GM21723 (cell line): ENCODE measurements at regions not wholly inside any gene's neighbourhood (a gene's known extent, or its start where the extent isn't known, plus 50 kb on each side); places are given as distances from the start of the nearest gene placed in this dataset.

Experiments
- ATAC-seq: cut with Tn5 transposase; IDR thresholded peaks from one replicate; pipeline ENCODE4 v1.9.1; 2021; ENCODE audit warnings: mild to moderate bottlenecking, moderate library complexity; ENCODE audit not compliant: unreplicated experiment

DNA sequence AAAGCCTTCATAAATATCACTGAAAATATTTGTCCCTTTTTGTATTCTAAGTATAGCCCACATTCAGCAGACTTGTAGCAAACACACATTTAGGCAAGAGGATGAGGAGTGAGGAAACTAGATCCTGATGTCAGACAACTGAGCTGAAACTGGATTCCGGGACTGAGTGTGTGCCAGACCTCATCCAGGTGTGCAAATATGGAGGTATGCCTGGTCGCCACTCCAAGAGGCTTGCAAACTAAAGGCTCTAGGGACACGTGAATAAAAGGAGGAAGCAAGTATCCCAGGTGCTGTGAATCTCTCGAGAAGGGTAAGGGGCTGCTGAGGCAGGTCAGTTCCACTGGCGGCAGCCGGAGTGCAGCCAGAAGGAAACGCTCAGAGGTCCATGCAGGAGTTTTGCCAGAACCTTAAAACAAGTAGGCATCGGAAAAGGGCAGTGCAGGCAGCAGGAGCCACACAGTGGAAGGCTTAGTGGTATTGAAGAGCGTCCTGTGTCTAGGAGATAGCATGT, 77.4 kb upstream of the ALDH1B1 start:
- no peak for ATAC-seq

GRCh38 chr9:38313421-38313820, 79.1 kb upstream of the ALDH1B1 start:
- ATAC-seq = no peak

GRCh38 chr9:38312406-38312805, 80.1 kb upstream of the ALDH1B1 start:
- no peak for ATAC-seq

- ATAC-seq = no peak
These were observed 80.9 kb upstream of the ALDH1B1 start for GRCh38 chr9:38311382-38312270.

- no peak for ATAC-seq
These were observed 82.9 kb upstream of the ALDH1B1 start for GRCh38 chr9:38309324-38310195.

DNA sequence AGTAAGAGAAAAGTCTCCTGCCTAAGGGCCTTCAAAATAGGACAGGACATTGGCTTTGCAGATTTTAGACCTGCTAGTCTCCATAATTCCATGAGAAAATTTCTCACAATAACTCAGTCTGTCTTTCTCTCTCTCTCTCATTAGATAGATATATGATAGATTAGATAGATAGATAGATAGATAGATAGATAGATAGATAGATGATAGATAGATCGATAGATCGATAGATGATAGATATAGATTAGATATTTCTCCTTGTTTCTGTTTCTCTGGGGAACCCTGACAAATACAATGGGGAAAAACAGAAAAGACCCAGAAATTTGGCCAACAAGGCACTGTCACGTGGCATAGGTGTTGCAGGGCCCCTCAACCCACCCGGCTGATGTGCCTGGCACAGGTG, 84.4 kb upstream of the ALDH1B1 start:
- ATAC-seq = no peak

GRCh38 chr9:38306899-38307298, 85.6 kb upstream of the ALDH1B1 start:
- ATAC-seq = no peak

DNA sequence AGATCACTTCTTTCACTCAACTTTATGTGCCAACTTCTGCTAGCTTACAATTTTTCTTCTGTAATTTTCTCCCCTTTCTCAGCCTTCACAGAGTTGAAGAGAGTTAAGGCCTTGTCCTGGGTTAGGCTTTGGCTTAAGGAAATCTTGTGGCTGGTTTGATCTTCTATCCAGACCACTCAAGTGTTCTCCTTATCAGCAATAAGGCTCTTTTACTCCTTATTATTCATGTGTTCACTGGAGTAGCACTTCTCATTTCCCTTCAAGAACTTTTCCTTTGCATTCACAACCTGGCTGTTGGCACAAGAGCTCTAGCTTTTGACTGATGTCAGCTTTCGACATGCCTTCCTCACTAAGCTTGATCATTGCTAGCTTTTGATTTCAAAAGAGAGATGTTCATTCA, 86.9 kb upstream of the ALDH1B1 start:
- no peak for ATAC-seq

DNA sequence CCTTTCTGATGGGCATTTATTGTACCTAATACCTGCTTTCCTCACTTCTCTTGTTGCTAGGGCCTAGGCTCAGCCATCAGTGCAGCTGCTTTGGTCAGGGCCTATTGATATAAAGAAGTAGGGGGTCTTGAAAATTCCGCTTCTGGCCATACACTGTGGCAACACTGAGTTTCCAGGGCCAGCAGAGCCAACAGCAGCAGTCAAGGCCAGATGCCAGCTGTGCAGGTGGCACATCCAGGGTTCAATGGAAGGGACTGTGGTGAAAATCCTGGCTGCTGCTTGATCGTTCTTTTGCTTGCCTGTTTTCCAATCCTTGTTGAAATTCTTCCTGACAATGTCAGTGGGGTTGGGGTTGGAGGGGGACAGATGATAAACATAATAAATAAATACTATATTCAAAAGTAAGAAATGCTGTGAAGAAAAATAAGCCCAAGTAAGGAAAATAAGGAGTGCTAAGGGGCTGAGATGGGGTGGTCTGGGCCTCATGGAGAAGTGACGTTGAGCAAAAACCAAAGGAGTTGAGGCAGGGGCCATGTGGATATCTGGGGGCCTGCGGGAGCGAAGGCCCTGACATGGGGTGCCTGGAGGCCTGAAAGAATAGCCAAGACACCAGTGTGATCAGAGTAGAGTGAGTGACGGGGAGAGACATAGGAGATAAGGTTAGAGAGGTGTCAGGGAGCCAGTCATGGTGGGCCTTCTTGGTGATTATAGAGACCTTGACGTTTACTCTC, 91.0 kb upstream of the ALDH1B1 start:
- ATAC-seq = no peak

- ATAC-seq = no peak
These were observed 92.6 kb upstream of the ALDH1B1 start for GRCh38 chr9:38299856-38300255.

DNA sequence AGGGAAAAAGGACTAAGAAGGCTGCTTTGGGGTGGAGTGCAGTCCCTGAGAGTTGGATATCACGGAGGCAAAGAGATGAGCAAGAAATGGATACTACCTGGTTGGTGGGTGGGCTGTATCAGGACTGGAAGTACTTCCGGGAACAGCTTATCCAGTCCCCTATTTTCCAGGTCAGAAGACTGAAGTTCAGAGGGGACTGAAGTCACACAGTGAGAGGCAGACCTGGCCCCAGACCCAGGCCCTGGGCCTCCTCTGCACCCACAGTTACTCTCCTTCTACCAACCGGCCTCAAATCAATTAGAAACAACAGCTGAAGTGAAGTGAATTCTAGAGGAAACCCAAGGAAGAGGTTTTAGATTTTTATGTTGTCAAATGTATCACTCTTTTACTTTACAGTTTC, 93.6 kb upstream of the ALDH1B1 start:
- no peak for ATAC-seq

DNA sequence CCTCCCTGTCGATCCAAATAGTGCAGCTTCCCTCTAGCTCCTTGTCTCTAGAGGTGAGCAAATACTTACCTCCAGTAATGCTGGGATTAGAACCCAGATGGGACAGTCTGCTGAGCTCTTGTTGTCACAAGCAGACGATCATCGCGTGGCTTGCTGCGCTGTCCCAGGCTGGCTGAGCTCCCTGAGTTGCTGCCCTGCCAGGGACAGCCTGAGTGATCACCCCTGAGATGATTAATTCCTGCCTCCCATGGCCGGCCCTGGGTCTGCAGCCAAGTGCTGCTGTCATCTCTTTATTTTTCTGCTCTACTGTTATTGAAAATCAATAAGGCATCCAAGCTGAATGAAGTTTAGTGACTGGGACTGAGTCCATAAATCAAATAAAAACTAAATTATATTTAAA, 94.0 kb upstream of the ALDH1B1 start:
- ATAC-seq = no peak

DNA sequence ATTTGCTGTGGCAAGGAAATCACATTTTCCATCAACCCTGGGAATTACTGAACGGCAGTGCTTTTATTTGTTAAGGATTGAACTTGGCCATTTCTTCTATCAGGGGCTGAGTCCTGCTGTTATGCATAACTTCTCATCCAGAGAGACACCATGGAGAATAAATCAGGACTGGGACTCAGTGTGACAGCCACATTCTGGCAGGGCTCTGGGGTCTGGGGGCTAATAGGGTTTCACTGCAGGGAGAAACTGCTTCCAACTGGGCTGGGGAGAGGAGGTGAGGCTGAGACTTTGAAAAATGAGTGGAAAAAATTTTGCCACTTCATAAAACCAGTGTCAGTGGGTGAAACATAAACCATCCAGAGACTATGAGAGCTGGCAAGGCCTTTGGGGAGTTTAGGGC, 95.7 kb upstream of the ALDH1B1 start:
- no peak for ATAC-seq

- ATAC-seq = no peak
These were observed 96.7 kb upstream of the ALDH1B1 start for GRCh38 chr9:38295764-38296163.

DNA sequence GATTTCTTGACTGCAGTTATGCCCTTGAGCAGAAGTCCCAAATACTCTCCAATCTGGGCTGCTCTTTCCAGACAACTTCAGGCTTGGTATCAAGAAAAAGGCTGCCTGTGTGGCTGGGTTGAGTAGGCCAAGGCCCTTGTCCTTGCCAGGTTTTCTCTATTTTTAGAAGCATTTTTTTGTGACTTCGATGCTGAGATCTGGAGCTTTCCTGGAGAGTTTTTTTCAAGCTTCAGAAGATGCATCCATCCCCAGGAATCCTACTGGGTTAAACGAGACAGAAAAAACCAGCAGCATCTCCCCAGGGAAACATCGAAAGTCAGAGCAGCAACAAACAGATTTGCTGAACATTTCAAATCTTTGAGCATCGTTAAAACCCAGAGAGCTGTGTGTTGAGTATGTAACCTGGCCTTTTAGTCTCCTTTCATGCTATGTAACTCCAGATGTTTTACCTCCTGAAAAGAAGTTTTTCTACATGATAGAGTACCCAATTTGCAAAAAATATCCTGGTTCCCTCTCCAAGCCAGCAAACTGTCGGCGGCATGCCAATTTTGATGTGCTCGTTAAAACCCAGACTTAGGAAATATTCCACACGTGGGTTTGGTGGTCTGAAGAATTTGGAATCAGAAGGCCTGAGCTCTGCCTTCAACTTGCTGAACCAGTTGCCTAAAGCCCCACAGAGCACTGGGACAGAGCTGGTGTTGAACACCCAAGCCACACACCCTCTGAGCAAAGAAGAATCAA, 98.1 kb upstream of the ALDH1B1 start:
- no peak for ATAC-seq

DNA sequence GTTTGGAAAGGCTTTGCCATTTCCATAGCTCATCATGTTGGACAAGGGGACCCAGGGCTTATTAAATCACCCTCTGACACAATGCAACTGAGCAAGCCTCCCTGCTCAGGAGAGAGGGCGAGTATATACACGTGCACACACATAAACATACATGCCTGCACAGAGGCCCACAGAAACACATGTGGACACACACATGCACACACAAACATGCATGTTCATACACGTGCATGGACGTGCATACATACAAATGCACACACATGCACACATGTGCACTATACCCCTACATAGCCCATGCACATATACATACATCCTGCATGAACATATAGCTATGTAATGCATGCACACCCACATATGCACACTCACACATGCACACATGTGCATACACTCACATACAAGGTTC, 99.5 kb upstream of the ALDH1B1 start:
- no peak for ATAC-seq

DNA sequence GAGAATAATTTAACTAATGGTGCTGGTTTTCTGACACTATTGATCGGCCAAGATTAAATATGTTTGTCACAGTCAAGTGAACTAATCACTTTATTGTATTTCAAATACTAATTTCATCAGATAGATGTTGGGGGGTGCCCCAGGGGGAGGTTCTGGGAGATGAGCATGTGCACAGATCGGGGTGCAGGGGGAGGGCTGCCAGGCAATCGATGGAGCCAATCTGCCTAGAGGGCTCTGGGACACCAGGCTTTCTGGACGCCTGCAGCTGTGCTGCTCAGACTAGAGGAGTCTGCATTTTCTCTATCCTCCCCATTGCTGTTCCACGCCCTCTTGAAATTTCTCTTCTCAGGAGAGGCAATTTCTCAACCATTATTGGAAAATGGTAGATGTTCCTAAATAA, 100.0 kb upstream of the ALDH1B1 start:
- no peak for ATAC-seq

DNA sequence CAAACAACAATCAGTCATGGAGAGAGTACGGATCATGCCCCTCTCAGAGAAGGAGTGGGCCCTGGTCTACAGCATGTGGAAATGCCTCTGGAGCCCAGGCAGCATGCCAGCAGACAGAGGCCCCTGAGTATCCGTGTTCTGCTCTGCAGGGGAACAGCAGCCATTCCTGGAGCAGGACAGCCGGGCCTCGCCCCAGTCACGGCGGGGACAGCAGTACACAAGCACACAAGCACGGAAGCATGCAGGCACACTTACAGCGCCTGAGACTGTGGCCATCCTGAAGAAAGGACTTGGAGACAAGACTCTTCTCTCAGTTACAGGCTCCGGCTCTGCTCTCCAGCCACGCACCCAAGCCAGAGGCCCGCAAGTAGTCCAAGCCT, 102.6 kb upstream of the ALDH1B1 start:
- ATAC-seq = no peak

DNA sequence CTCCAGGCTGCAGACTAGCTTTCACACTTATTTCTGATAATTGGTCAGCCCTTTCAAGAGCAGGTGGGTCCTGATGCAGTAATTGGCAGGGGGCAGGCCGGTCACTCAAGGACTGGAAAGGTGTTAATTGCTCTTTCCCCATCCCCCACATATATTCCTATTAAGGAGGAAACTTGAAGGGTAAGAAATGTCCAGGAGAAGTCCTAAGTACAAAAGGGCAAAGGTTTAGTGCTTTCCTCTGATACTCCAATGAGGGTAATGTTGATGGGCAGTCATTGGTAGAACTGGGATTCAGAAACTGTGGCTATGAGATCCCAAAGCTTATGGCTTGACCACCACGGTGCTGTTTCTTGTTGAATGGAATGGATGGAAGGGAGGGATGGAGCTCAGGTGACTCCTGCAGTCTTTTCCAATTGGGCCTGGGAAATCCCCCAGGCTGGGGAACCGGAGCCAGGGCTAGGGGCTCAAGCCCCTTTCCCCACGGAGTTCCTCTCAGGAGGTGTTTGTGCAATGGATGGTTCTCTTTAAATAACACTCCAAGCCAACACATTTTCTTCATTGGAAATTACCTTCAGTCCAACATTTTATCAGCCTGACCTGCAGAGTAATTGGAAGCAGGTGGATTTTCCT, 103.2 kb upstream of the ALDH1B1 start:
- ATAC-seq = no peak

- no peak for ATAC-seq
These were observed 104.0 kb upstream of the ALDH1B1 start for GRCh38 chr9:38288502-38288901.
